ENCODE measurements at regions not wholly inside any gene's neighbourhood (a gene's known extent, or its start where the extent isn't known, plus 50 kb on each side); places are given as distances from the start of the nearest gene placed in this dataset.

DNA sequence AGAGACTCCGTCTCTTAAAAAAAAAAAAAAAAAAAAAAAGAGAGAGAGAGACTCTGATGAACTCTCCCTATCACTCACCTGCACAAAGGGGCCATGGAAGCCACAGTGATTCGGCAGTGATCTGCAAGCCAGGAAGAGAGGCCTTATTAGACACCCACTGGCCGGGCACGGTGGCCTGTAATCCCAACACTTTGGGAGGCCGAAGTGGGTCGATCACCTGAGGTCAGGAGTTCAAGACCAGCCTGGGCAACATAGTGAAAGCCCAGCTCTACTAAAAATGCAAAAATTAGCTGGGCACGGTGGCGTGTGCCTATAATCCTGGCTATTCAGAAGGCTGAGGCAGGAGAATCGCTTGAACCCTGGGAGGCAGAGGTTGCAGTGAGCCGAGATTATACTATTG is 198.5 kb upstream of the WSCD1 start:
- H3F3A ChIP-seq (ENCODE audit: insufficient read depth, low read length) = no peaks in the 10 kb centered on the region
- H2AFZ ChIP-seq (ENCODE audit: low read length) = no peak overlapping the region
- H3K4me1 ChIP-seq (ENCODE audit: low read length) = no peaks in the 10 kb centered on the region
- no peak overlapping the region for H3K9ac ChIP-seq (ENCODE audit: low read length)
- no peaks in the 10 kb centered on the region for H4K20me1 ChIP-seq (ENCODE audit: insufficient read depth, low read length)
- H3K4me3 ChIP-seq (ENCODE audit: low read length) = no peak overlapping the region
- no peaks in the 10 kb centered on the region for H3K27me3 ChIP-seq (replicated peaks; ENCODE audit: insufficient read depth, low read length)
- H3K4me2 ChIP-seq (ENCODE audit: low read depth, low read length) = no peak overlapping the region
- H3K79me2 ChIP-seq (ENCODE audit: low read length) = no peaks in the 10 kb centered on the region
- no peak overlapping the region for H3K27ac ChIP-seq (ENCODE audit: low read length)
- H3K9me2 ChIP-seq (replicated peaks; ENCODE audit: insufficient read depth, low read length) = no peaks in the 10 kb centered on the region
- H3K36me3 ChIP-seq (replicated peaks; ENCODE audit: insufficient read depth, low read length) = no peaks in the 10 kb centered on the region
- DNase-seq = no peak
- H3K9me3 ChIP-seq (replicated peaks; ENCODE audit: insufficient read depth, low read length) = no peaks in the 10 kb centered on the region
- TF ChIP-seq EZH2 (optimal IDR thresholded peaks at IDR 0.05; ENCODE audit: low read depth, low read length) (no peak), EZH2phosphoT487 (IDR thresholded peaks at IDR 0.05; ENCODE audit: low read length) (no peak)
- TF ChIP-seq, protein P1, sequence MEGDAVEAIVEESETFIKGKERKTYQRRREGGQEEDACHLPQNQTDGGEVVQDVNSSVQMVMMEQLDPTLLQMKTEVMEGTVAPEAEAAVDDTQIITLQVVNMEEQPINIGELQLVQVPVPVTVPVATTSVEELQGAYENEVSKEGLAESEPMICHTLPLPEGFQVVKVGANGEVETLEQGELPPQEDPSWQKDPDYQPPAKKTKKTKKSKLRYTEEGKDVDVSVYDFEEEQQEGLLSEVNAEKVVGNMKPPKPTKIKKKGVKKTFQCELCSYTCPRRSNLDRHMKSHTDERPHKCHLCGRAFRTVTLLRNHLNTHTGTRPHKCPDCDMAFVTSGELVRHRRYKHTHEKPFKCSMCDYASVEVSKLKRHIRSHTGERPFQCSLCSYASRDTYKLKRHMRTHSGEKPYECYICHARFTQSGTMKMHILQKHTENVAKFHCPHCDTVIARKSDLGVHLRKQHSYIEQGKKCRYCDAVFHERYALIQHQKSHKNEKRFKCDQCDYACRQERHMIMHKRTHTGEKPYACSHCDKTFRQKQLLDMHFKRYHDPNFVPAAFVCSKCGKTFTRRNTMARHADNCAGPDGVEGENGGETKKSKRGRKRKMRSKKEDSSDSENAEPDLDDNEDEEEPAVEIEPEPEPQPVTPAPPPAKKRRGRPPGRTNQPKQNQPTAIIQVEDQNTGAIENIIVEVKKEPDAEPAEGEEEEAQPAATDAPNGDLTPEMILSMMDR (IDR thresholded peaks at IDR 0.05; ENCODE audit: low read length) = no peak

DNA sequence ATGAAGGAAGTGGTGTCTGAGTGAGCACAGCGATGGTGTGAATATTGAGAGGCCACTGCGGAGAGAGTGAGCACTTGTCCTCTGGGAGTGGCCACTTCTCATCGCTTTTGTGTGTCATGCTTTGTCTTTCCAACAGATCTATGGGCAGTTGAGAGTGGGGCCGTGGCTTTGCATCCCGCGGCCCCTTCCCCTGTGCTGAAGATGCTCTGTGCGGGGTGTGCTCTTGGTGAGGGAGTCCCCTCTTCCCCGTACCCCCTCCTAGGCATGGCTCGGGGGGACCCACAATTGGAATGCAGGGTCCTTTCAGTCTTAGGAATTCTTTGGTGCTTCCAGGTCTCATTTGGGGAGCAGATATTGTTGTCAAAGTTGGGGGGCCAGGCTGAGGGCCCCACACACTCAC is 197.3 kb upstream of the WSCD1 start:
- H3K4me3 ChIP-seq (ENCODE audit: low read length) = no peak overlapping the region
- H2AFZ ChIP-seq (ENCODE audit: low read length) = no peak overlapping the region
- H3K9ac ChIP-seq (ENCODE audit: low read length) = no peak overlapping the region
- no peaks in the 10 kb centered on the region for H4K20me1 ChIP-seq (ENCODE audit: insufficient read depth, low read length)
- H3K9me2 ChIP-seq (replicated peaks; ENCODE audit: insufficient read depth, low read length) = no peaks in the 10 kb centered on the region
- no peaks in the 10 kb centered on the region for H3K27me3 ChIP-seq (replicated peaks; ENCODE audit: insufficient read depth, low read length)
- H3F3A ChIP-seq (ENCODE audit: insufficient read depth, low read length) = no peaks in the 10 kb centered on the region
- TF ChIP-seq, protein P1 (IDR thresholded peaks at IDR 0.05; ENCODE audit: low read length) = no peak
- no peak for TF ChIP-seq EZH2phosphoT487 (IDR thresholded peaks at IDR 0.05; ENCODE audit: low read length)
- no peak for TF ChIP-seq EZH2 (optimal IDR thresholded peaks at IDR 0.05; ENCODE audit: low read depth, low read length)
- H3K36me3 ChIP-seq (replicated peaks; ENCODE audit: insufficient read depth, low read length) = no peaks in the 10 kb centered on the region
- H3K79me2 ChIP-seq (ENCODE audit: low read length) = no peaks in the 10 kb centered on the region
- no peak overlapping the region for H3K27ac ChIP-seq (ENCODE audit: low read length)
- no peak for DNase-seq
- no peaks in the 10 kb centered on the region for H3K9me3 ChIP-seq (replicated peaks; ENCODE audit: insufficient read depth, low read length)
- H3K4me2 ChIP-seq (ENCODE audit: low read depth, low read length) = no peak overlapping the region
- no peaks in the 10 kb centered on the region for H3K4me1 ChIP-seq (ENCODE audit: low read length)

DNA sequence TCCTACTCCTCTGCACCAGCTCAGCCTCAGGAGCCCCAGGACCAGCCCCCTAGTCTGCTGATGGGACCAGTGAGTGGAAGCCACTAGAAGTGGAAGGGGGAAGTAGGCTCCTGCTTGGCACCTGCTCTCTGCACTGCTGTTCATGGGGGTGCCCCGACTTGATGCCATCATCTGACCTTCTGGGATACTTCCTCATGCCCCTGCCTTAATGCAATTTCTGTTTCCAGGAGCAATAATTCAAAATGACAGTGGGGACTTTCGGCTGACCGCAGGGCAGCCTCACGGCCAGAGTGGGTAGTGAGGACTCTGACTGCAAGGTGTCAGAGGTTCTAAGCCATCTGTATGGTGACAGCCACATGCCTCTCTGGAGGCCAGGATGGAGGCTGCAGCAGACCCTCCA is 196.4 kb upstream of the WSCD1 start:
- no peak overlapping the region for H2AFZ ChIP-seq (ENCODE audit: low read length)
- no peaks in the 10 kb centered on the region for H3K9me3 ChIP-seq (replicated peaks; ENCODE audit: insufficient read depth, low read length)
- H3K4me1 ChIP-seq (ENCODE audit: low read length) = no peaks in the 10 kb centered on the region
- H3K79me2 ChIP-seq (ENCODE audit: low read length) = no peaks in the 10 kb centered on the region
- no peak overlapping the region for H3K27ac ChIP-seq (ENCODE audit: low read length)
- DNase-seq = no peak
- no peak overlapping the region for H3K4me2 ChIP-seq (ENCODE audit: low read depth, low read length)
- H3K27me3 ChIP-seq (replicated peaks; ENCODE audit: insufficient read depth, low read length) = no peaks in the 10 kb centered on the region
- no peak overlapping the region for H3K9ac ChIP-seq (ENCODE audit: low read length)
- H3K36me3 ChIP-seq (replicated peaks; ENCODE audit: insufficient read depth, low read length) = no peaks in the 10 kb centered on the region
- H3K4me3 ChIP-seq (ENCODE audit: low read length) = no peak overlapping the region
- TF ChIP-seq, protein P1 (IDR thresholded peaks at IDR 0.05; ENCODE audit: low read length) = no peak
- TF ChIP-seq EZH2 (optimal IDR thresholded peaks at IDR 0.05; ENCODE audit: low read depth, low read length) (no peak), EZH2phosphoT487 (IDR thresholded peaks at IDR 0.05; ENCODE audit: low read length) (no peak)
- no peaks in the 10 kb centered on the region for H3K9me2 ChIP-seq (replicated peaks; ENCODE audit: insufficient read depth, low read length)
- H4K20me1 ChIP-seq (ENCODE audit: insufficient read depth, low read length) = no peaks in the 10 kb centered on the region
- H3F3A ChIP-seq (ENCODE audit: insufficient read depth, low read length) = no peaks in the 10 kb centered on the region
